GM21825 (cell line): ENCODE measurements at regions not wholly inside any gene's neighbourhood (a gene's known extent, or its start where the extent isn't known, plus 50 kb on each side); places are given as distances from the start of the nearest gene placed in this dataset.
"Not testable (repeated sequence)": the region's sequence is repeated elsewhere in the genome, so short reads cannot be mapped to it uniquely, and the experiment has no call there.

Experiments used
- ATAC-seq: cut with Tn5 transposase; IDR thresholded peaks from one replicate; pipeline ENCODE4 v1.9.1; 2021; ENCODE audit warnings: mild to moderate bottlenecking, moderate library complexity; ENCODE audit not compliant: unreplicated experiment

- ATAC-seq: no peak
Measured at GRCh38 chr3:110646055-110646454, 425.6 kb upstream of the NECTIN3 start.

- no peak for ATAC-seq
Measured at GRCh38 chr3:110646496-110646895, 425.1 kb upstream of the NECTIN3 start.

- no peak for ATAC-seq
Measured at GRCh38 chr3:110647586-110647985, 424.0 kb upstream of the NECTIN3 start.

- ATAC-seq: no peak
Measured at GRCh38 chr3:110650741-110651140, 420.9 kb upstream of the NECTIN3 start.

GRCh38 chr3:110654843-110655502, 416.6 kb upstream of the NECTIN3 start:
- ATAC-seq: no peak

GRCh38 chr3:110656394-110657025, 415.1 kb upstream of the NECTIN3 start:
- ATAC-seq: no peak

- no peak for ATAC-seq
Measured at GRCh38 chr3:110664148-110664547, 407.5 kb upstream of the NECTIN3 start.

- ATAC-seq: no peak
Measured at GRCh38 chr3:110666495-110666894, 405.1 kb upstream of the NECTIN3 start.

- ATAC-seq: no peak
Measured at GRCh38 chr3:110667216-110667615, 404.4 kb upstream of the NECTIN3 start.

- no peak for ATAC-seq
Measured at GRCh38 chr3:110670407-110670806, 401.2 kb upstream of the NECTIN3 start.

GRCh38 chr3:110677506-110677905, 394.1 kb upstream of the NECTIN3 start:
- ATAC-seq: no peak

GRCh38 chr3:110679285-110679684, 392.3 kb upstream of the NECTIN3 start:
- no peak for ATAC-seq

- no peak for ATAC-seq
Measured at GRCh38 chr3:110680450-110680849, 391.2 kb upstream of the NECTIN3 start.

- no peak for ATAC-seq
Measured at GRCh38 chr3:110684466-110684865, 387.1 kb upstream of the NECTIN3 start.

- no peak for ATAC-seq
Measured at GRCh38 chr3:110685630-110686029, 386.0 kb upstream of the NECTIN3 start.

GRCh38 chr3:110686701-110687100, 384.9 kb upstream of the NECTIN3 start:
- ATAC-seq: no peak

- no peak for ATAC-seq
Measured at GRCh38 chr3:110687138-110687537, 384.5 kb upstream of the NECTIN3 start.

- no peak for ATAC-seq
Measured at GRCh38 chr3:110697961-110698360, 373.7 kb upstream of the NECTIN3 start.

GRCh38 chr3:110704332-110704731, 367.3 kb upstream of the NECTIN3 start:
- ATAC-seq: not testable (repeated sequence)

- no peak for ATAC-seq
Measured at GRCh38 chr3:110708156-110708555, 363.5 kb upstream of the NECTIN3 start.

GRCh38 chr3:110710156-110710555, 361.5 kb upstream of the NECTIN3 start:
- ATAC-seq: no peak

- no peak for ATAC-seq
Measured at GRCh38 chr3:110710603-110711002, 361.0 kb upstream of the NECTIN3 start.
